DLD1 (cell line): ENCODE measurements at regions not wholly inside any gene's neighbourhood (a gene's known extent, or its start where the extent isn't known, plus 50 kb on each side); places are given as distances from the start of the nearest gene placed in this dataset.
"Not testable (repeated sequence)": the region's sequence is repeated elsewhere in the genome, so short reads cannot be mapped to it uniquely, and the experiment has no call there.

Experiments
- in situ Hi-C: cut with HindIII; loops from 2 replicates; pipeline ENCODE4 v1.10.0; 2017; ENCODE audit warnings: low sequenced_read_pairs

DNA sequence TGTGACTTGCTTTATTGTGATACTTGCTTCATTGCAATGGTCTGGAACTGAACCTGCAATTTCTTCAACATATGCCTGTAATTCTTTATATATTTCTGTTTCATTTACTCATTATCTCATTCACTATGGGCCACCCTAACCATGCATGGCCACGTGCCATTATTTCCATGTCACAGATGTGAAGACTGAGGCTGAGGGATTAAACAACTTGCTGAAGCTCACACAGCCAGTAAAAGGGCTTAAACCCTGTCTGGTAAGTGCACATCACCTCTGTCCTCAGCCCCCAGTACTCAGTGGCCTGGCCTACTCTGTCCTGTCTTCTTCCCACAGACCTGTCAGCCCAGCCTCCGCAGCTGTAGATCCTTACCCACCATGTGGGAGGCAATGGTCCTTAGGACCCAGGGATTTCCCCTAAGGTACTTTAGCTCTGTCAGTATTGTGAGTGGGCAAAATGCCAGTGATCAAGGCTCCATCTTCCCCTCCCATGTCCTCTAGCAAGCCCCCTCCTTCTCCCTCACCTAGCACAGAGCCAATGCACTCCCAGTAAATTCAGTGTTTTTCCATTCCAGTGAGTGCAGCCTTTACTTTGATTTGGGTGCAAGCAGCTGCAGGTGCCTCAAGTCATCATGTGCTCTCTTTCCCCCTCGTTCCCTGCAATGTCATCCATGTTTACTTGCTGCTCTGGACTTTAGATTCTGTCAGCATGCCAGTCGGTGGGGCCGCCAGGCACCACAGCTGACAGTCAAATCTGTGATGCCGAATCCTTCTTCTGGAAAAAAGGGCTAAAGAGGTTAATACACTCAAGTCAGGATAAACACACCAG is 228.2 kb upstream of the PROX1 start:
- in situ Hi-C loops = no loop called here

DNA sequence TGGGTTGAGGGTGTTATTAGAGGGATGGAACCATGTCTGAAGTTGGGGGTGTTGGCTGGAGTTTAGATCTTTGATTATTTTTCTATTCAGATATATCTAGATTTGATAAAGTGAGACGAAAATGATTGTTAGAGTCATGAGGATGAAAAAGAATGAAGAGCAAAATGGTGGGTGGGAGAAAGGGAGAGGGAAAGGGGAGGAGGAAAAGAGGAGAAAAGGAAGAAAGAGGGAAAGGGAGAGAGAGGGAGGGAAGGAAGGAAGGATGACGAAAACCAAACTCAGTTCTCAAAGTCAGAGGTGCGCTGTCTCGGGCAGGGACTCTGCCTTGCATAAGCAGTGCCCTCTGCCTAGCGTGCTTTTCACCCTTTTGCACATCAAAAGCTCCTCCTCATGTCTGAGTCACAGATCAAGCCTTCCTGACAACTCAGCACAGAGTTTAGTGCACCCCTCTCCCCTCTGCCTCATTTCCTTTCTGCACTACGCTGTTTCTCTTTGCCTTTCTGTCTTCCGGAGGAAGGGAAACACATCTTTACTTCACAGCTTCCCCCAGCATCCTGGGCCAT is 225.8 kb upstream of the PROX1 start:
- in situ Hi-C loops = no loop called here

- in situ Hi-C loops = no loop called here
These were observed 220.1 kb upstream of the PROX1 start for GRCh38 chr1:213767683-213768082.

DNA sequence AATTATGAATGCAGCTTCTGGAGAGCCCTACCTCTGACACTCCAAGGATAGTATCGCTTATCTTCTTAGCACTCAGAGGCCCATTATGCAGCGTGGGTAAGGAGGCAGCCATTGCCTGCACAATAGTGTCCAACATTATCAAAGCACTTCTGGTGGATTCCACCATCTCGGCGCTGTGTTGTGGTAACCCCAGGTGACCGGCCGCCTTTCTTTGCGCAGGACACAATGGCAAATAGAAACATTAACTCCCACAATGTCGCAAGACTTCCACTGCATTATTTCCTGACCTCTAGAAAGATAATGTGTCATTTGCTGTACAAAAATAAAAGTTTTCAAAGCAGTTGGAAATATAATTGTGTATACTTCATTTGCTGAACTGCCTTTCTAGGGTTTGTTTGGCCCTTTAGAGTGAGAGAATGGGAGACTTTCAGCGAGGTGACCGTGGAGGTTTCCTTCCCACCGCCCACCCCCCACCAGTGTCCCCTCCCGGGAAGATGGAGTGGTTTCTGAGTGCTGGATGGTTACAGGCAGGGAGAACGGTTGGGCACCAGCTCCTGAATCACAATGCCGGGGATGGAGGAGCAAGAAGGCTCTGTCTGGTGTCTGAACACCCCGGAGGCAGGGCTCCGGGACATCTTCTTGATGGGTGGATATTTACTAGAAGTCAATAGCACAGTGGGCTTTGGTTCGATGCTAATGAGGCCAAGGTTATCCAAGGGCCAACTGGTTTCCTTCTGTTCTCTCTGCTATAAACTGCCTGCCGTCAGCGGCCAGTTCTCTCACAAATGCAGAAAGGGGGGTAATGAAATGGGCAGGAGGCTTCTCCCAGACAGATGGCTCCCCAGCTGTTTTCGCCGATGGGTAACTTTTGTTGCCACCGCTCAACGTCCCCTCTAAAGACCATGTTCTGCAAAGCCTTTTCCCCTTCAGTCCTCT is 215.4 kb upstream of the PROX1 start:
- in situ Hi-C loops = no loop called here

- in situ Hi-C loops = no loop called here
These were observed 213.8 kb upstream of the PROX1 start for GRCh38 chr1:213773975-213774374.

- in situ Hi-C loops = no loop called here
These were observed 210.8 kb upstream of the PROX1 start for GRCh38 chr1:213776969-213777368.

GRCh38 chr1:213779228-213779627 is 208.5 kb upstream of the PROX1 start:
- in situ Hi-C loops = no loop called here

- in situ Hi-C loops = no loop called here
These were observed 204.7 kb upstream of the PROX1 start for GRCh38 chr1:213782941-213783672.

GRCh38 chr1:213783893-213784292 is 203.9 kb upstream of the PROX1 start:
- in situ Hi-C loops = no loop called here

GRCh38 chr1:213786683-213787082 is 201.1 kb upstream of the PROX1 start:
- in situ Hi-C loops = no loop called here

DNA sequence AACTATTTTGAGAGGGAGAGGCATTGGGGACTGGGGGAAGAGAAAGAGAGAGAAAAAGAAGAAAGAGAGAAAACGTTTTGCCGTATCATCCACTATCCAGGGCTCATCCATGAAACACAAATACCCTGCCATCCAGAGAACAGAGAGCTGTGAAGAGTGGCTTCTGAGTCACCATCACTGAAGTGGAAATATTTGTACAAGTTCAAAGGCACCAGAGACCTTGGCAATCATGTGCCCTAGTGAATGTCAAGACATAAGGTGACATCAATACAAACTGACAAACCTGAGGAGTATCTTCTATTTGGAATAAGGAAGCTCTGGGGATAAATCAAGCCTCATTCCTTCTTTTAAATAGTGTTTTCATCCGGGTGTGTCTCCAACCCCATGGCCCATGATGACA is 197.2 kb upstream of the PROX1 start:
- in situ Hi-C loops = no loop called here

DNA sequence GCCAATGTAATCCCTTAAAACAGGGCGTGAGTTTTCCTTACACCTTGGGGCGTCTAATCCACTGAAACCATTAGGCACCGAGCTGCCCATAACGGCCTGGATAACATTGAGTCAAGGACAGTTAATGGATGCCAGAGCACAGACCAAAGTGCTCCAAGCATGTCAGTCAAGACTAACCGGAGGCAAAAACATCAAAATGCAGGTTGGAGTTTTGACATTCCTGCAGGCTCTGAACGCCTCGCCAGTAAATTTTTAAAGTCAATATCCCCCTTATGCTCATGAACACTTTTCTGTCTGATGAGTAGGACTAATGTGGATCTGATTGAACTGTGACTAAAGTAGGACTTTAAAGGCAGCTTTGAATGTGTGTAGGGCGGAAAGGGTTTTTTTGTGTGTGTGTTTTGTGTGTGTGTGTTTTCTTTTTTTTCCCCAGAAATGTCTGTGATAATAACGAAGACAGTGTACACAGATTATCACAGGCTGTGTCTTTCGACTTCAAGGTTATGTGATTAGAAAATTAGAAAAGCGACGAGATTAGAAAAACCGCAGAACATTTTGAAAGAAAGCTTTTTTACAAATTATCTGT is 194.2 kb upstream of the PROX1 start:
- in situ Hi-C loops = no loop called here

- in situ Hi-C loops = no loop called here
These were observed 191.2 kb upstream of the PROX1 start for GRCh38 chr1:213796525-213796924.

- in situ Hi-C loops = not testable (repeated sequence)
These were observed 179.5 kb upstream of the PROX1 start for GRCh38 chr1:213808288-213808687.

DNA sequence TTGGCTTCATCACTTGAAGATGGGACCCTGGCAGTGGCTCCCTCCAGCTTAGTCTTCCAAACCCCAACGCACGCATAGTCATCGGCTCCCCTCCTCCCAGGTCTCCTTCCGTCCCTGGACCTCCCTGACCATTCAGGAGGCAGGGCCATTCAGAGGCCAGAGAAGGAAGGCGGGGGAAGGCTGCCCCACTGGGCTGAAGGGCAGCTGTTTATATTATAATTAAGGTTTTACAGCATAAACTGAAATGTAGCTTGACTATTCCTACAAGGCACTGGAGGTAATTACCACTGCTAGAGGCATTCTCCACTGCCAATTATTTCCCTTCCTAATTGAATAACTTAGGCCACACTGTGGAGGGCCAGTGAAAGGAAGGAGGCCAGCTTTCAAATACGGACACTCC is 170.6 kb upstream of the PROX1 start:
- in situ Hi-C loops = no loop called here

DNA sequence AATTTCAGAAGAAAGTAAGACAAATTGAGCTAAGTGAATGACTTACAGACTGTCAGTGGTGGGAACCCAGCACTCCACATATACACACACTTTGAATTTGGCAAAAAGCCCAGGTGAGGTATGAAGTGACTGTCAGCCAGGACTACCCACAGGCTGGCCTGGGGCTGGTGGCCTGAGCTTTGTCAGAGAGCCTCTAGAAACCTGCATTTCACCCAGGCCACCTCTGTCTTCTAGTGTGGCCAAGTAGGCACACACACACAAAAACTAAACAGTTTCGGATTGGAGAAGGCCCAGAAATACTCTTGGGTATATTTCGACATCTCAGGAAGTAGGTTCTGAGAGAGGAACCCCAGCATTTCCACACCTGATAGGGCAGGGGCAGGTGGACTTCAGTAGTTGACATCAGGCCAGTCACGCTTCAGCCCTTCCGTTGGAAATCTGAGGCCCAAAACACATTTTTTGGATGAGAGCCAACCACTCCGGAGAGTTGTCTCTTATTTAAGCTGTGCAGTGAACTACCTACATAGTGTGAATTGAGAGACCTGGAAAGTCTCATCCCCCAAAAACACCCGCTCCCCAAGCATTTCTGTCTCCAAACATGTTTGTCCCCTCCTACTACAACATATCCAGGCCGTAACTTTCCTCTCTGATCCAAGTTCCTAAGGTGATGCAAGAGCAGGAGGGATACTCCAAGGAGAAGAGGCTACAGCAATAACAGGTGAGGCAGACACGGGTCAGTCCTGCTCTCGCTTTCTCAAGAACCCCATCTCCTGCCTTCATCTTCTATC is 167.2 kb upstream of the PROX1 start:
- in situ Hi-C loops = no loop called here

GRCh38 chr1:213821175-213821942 is 166.4 kb upstream of the PROX1 start:
- in situ Hi-C loops = no loop called here

- in situ Hi-C loops = no loop called here
These were observed 165.8 kb upstream of the PROX1 start for GRCh38 chr1:213821943-213822334.

- in situ Hi-C loops = no loop called here
These were observed 160.9 kb upstream of the PROX1 start for GRCh38 chr1:213826891-213827290.
